Activated CD8-positive, alpha-beta T cell treated with anti-CD3 and anti-CD28 coated beads for 36 hours (primary cell): ENCODE measurements at regions not wholly inside any gene's neighbourhood (a gene's known extent, or its start where the extent isn't known, plus 50 kb on each side); places are given as distances from the start of the nearest gene placed in this dataset.

ENCODE experiments used
- ATAC-seq: fragments of 200-7000 bp; cut with Tn5 transposase; one replicate; pipeline ENCODE4 v1.10.0; 2021; ENCODE audit warnings: mild to moderate bottlenecking, moderate library complexity
- CTCF ChIA-PET: fragments of 350-600 bp; sonication (Branson Sonifier 250); formaldehyde crosslinking; loops from one replicate; lab custom pipeline; 2021; ENCODE audit warnings: antibody characterized with exemption; lab: Charles Lee
- POLR2A ChIA-PET: fragments of 350-600 bp; sonication (Branson Sonifier 250); formaldehyde crosslinking; loops from one replicate; lab custom pipeline; 2021; ENCODE audit warnings: antibody characterized with exemption; lab: Charles Lee
- DNase-seq: peaks from one replicate; pipeline ENCODE4 v3.0.0-alpha.2; 2020
- H3K27ac Mint-ChIP-seq: one replicate; pipeline ENCODE4 v1.8.0; 2021; ENCODE audit warnings: mild to moderate bottlenecking, mixed read lengths
- H3K27me3 Mint-ChIP-seq: one replicate; pipeline ENCODE4 v1.8.0; 2021; ENCODE audit warnings: mixed read lengths
- H3K36me3 Mint-ChIP-seq: one replicate; pipeline ENCODE4 v1.8.0; 2021; ENCODE audit warnings: low read depth, mixed read lengths
- H3K4me1 Mint-ChIP-seq: one replicate; pipeline ENCODE4 v1.8.0; 2021; ENCODE audit warnings: low read depth, mixed read lengths
- H3K4me3 Mint-ChIP-seq: one replicate; pipeline ENCODE4 v1.8.0; 2021; ENCODE audit warnings: mild to moderate bottlenecking, moderate library complexity, mixed read lengths
- H3K9me3 Mint-ChIP-seq: one replicate; pipeline ENCODE4 v1.8.0; 2021; ENCODE audit warnings: mixed read lengths
- CTCF ChIP-seq: fragments of 200-600 bp; IDR thresholded peaks from one replicate; pipeline ENCODE4 v1.8.0; 2022; ENCODE audit warnings: antibody characterized with exemption, mild to moderate bottlenecking
- intact Hi-C: fragments of 100-400 bp; cut with micrococcal nuclease; formaldehyde crosslinking; loops from one replicate; pipeline ENCODE4 v1.10.0; 2022

GRCh38 chr1:191851799-191852595 lies 306.3 kb upstream of the RGS18 start:
- TF ChIP-seq CTCF: no peak
- H3K9me3 Mint-ChIP-seq: no peaks in the 10 kb centered on the region

GRCh38 chr1:191852907-191853306 lies 305.4 kb upstream of the RGS18 start:
- POLR2A ChIA-PET: no interaction called here
- no peak for DNase-seq
- Mint-ChIP-seq H3K4me3 (no peak overlapping the region), H3K27me3 (no peaks in the 10 kb centered on the region), H3K9me3 (no peaks in the 10 kb centered on the region), H3K27ac (no peak overlapping the region), H3K4me1 (no peaks in the 10 kb centered on the region), H3K36me3 (no peaks in the 10 kb centered on the region)
- CTCF ChIA-PET: no interaction called here
- TF ChIP-seq CTCF: no peak
- intact Hi-C loops: no loop called here
- no peak for ATAC-seq

More at GRCh38 chr1:191851799-191852595, 306.3 kb upstream of the RGS18 start:
- no peak overlapping the region for H3K4me3 Mint-ChIP-seq
- ChIA-PET CTCF (no interaction called here), POLR2A (no interaction called here)
- H3K27ac Mint-ChIP-seq: no peak overlapping the region
- H3K36me3 Mint-ChIP-seq: no peaks in the 10 kb centered on the region
- DNase-seq (peak; percentile 1), ATAC-seq (no peak)
- no peaks in the 10 kb centered on the region for H3K4me1 Mint-ChIP-seq
- no peaks in the 10 kb centered on the region for H3K27me3 Mint-ChIP-seq
- intact Hi-C loops: no loop called here

GRCh38 chr1:191857600-191857999 lies 300.7 kb upstream of the RGS18 start:
- no peaks in the 10 kb centered on the region for H3K4me1 Mint-ChIP-seq

GRCh38 chr1:191865479-191865878 lies 292.8 kb upstream of the RGS18 start:
- H3K4me1 Mint-ChIP-seq: no peaks in the 10 kb centered on the region
- CTCF ChIA-PET: no interaction called here
- POLR2A ChIA-PET: no interaction called here
- no peak overlapping the region for H3K27ac Mint-ChIP-seq
- TF ChIP-seq CTCF: no peak
- no peaks in the 10 kb centered on the region for H3K27me3 Mint-ChIP-seq
- H3K9me3 Mint-ChIP-seq: peaks cover 18% of the 10 kb centered on the region
- no peak overlapping the region for H3K4me3 Mint-ChIP-seq
- DNase-seq: no peak
- no peaks in the 10 kb centered on the region for H3K36me3 Mint-ChIP-seq
- no peak for ATAC-seq
- intact Hi-C loops: no loop called here

More at GRCh38 chr1:191857600-191857999, 300.7 kb upstream of the RGS18 start:
- peaks cover 6% of the 10 kb centered on the region for H3K9me3 Mint-ChIP-seq
- H3K4me3 Mint-ChIP-seq: no peak overlapping the region
- TF ChIP-seq CTCF: no peak
- no peak for DNase-seq
- intact Hi-C loops: no loop called here
- H3K36me3 Mint-ChIP-seq: no peaks in the 10 kb centered on the region
- ChIA-PET POLR2A (no interaction called here), CTCF (no interaction called here)
- no peaks in the 10 kb centered on the region for H3K27me3 Mint-ChIP-seq
- no peak for ATAC-seq
- H3K27ac Mint-ChIP-seq: no peak overlapping the region

- DNase-seq: no peak
- H3K27me3 Mint-ChIP-seq: no peaks in the 10 kb centered on the region
- no peak for ATAC-seq
- no peaks in the 10 kb centered on the region for H3K36me3 Mint-ChIP-seq
- no peak overlapping the region for H3K27ac Mint-ChIP-seq
- ChIA-PET POLR2A (no interaction called here), CTCF (no interaction called here)
- TF ChIP-seq CTCF: no peak
- peaks cover 18% of the 10 kb centered on the region for H3K9me3 Mint-ChIP-seq
- H3K4me1 Mint-ChIP-seq: no peaks in the 10 kb centered on the region
- H3K4me3 Mint-ChIP-seq: no peak overlapping the region
- intact Hi-C loops: no loop called here
These were observed 292.1 kb upstream of the RGS18 start for GRCh38 chr1:191866155-191866554.
